SKM-1 (cell line): ENCODE measurements at regions not wholly inside any gene's neighbourhood (a gene's known extent, or its start where the extent isn't known, plus 50 kb on each side); places are given as distances from the start of the nearest gene placed in this dataset.

Experiments used
- DNase-seq: peaks from one replicate; lab custom pipeline; 2025; ENCODE audit not compliant: unreplicated experiment; lab: John Stamatoyannopoulos, UW

DNA sequence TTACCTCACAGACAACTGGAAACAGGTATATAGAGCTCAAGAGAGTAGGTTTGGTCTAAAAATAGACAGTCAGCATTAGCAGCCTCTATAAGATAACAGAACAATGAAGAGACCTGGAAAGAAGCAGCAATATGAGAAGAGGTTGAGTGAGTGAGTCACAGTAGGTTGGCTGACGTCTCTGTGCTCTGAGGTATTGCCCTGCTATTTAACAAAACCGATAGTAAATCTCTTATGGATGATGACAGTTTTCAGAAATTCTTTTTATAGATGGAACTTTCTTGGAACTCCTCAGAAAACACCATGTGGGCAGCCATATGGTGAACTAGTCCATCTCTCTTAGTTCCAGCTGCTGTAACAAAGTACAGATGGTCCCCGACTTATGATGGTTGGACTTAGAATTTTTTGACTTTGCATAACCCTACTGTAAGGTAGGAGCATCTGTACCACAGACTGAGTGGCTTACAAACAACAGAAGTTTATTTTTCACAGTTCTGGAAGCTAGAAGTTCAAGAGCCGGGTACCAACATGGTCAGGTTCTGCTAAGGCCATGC, 123.5 kb downstream of the MBD2 start:
- DNase-seq, result no peak

DNA sequence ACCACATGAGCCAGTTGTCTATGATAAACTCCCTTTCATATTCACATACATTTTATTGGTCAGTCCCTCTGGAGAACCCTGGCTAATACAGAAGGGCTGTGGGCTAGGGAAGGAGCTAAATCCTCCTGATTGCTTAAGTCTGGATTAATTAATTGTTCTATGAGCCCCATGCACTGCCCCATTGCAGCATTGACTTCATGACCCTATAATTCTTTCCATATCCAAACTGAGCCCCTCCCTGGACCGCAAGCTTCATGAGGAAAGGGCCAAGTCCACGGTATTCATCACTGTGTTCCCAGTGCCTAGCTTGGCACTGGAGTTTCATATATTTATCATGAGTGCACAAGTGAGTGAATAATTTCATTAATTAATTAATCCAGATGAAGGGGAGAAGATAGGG, 124.0 kb downstream of the MBD2 start:
- DNase-seq, result no peak

DNA sequence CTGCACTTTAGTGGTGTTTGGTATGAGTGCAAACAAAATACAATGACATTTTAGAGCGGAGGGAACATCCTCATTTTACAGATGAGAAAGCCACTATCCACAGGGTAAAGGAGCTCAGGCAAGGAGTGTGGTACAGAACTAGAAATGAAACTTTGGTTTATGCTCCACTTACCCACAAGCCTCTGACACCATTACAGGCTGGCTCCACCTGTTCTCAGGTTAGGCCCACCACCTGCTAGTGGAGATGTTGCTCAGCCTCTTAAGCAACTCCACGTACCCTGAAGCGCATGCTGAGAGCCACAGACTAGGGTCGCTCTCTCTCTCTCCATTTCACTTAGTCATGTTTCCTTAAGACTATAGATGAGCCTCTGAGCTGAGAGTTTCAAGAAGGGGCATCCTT, 130.0 kb downstream of the MBD2 start:
- no peak for DNase-seq

DNA sequence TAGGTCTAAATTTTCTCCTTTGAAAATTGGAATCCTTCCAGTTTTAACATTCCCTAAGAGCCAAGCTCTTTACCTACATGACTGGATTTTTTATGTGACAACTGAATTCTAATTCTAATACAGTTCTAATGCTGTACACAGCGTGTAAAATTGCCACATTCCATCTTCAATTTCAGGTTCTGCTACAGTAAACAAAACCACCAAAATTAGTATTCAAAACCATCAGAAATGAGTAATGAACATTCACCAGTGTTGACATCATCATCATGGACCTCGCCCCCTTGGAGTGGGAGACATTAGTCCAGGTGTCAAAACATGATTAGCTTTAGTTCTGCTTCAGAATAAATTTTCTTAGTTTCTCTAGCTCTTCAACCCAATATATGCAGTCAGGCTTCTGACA, 133.6 kb downstream of the MBD2 start:
- no peak for DNase-seq

DNA sequence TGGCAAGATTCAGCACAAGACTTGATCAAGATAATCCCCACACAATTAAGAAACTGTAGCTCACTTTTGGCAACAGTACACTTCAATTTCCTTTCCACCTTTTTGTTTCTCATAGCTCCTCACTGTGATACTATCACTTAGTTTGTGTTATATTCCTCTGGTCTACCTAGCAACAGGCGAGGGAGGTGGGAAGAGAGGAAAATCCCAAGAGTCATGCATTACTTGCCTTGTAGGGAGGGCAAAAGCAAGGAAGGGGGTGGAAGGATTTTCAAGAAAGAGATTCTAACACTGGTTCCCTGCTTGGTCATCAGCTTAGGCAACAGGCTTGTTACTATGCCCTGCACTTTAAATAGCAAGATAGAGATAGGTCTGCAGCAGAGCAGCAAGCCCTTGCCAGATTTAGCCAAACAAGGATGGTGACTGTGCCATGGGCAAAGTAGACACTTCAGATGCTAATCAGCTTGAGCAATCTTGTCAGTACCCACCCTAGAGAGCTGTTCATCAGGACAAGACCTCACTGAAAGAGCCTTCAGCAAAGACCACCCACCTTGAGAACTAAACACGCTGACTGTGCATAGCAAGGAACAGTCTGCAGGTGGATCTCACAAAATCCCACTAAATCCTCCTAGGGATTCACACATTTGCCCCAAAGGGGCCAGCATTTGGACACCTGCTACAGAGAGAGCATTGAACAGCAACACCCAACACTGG, 134.6 kb downstream of the MBD2 start:
- DNase-seq, result no peak

DNA sequence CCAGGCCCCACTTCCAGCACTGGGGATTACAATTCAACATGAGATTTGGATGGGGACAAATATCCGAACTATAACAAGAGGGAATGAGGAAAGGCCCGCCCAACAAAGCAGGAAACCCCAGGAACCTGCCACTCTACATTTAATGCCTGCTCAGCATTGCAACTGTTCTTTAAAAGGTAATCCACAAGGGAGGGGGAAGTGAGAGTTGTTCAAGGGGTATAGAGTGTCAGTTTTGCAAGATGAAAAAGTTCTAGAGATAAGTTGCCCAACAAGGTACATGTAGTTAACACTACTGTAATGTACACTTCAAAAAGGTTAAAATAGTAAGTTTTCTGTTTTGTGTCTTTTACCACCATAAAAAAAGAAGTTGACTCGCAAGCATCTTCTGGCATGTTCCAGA, 137.6 kb downstream of the MBD2 start:
- no peak for DNase-seq

DNA sequence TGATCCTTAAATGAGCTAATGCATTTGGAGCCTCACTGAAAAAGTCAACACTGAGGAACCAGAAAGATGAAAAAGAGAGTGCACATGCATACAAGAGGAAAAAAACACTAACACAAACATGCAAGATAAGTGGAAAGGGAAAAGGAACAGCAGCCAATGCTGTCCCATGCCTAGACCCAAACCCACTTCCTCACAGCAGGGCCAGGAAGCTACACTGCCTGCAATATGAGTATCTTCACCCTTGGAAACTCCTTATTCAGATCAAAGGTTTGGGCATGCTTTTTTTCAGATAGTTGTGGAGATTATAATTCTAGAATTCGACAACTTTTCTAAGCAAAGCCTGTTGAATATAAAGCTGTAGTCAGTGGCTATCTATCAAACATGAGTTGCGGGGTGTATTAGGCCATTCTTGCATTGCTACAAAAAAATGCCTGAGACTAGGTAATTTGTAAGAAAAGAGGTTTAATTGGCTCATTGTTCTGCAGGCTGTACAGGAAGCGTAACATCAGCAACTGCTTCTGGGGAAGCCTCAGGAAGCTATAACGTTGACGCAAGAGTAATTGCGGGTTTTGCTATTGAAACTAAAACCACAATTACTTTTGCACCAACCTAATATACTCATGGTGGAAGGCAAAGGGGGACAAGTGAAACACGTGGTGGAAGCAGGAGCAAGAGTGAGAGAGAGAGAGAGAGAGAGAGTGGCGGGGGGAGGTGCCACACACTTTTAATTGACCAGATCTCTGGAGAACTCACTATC, 138.2 kb downstream of the MBD2 start:
- DNase-seq, result no peak

DNA sequence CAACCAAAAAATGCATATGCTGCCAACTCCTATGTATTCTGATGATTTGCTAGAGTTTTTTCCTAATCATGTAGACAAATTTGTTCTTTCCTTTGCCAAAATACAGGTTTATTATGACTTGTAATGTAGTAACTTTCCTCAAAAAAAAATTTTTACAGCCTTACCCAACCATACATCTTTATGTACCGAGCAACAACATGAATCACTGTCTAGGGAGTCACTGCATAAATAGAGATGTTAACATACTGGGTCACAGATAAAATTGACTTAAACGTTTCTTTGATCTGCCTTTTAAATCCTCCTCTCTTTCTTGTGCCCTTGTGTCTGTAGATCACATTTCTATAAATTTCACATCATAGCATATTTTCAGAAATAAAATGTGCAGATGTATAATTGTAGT, 143.6 kb downstream of the MBD2 start:
- DNase-seq, result no peak

DNA sequence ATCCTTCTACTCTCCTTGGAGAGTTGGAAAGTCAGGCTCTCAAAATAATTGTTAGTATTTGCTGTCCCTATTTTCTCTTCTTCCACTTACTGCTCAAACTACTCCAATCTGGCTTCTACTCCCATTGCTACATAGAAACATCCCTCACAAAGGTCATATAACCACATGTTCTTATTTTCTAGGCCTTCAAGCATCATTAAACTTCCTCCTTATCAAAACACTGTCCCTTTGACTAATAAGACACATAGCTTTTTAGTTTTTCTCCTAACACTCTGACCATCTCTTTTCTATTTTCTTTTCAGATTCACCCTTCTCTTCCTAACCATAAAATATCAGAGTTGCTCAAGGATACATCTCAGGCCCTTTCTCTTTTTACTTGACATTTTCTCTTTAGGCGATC, 148.3 kb downstream of the MBD2 start:
- no peak for DNase-seq

DNA sequence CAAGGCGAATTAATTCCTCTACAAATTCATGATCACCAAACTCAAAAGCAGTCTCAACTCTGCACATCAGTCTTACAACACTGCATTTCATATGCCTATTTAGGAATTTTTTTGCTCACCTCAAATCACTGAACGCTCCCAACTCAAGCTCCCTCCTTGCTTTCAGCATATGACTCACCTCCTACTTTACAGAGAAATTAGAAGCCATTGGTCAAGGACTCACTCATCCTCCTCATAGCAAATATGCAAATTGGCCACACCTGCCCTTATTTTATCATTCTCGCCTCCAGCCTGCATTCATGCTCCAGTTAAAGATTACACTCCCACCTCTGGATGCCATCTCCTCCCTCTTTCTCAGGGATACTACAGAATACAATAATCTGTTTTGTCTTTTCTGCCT, 148.8 kb downstream of the MBD2 start:
- DNase-seq, result no peak

DNA sequence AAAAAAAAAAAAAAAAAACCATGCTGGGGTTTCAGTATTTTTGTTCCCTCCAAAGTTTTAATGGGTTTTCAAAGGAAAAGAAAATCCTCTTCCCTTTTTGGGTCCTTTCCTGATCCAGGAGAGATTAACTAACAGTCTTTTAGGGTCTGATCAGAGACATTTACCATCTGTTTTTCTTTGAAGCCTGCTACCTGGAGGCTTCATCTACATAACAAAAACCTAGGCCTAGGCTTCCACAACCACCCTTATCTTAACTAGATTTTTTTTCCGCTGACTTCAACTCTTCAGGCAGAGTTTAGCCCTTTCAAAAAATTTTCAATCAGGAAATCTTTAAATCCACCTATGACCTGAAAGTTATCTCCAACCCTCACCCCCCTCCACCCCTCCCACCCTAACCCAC, 154.7 kb downstream of the MBD2 start:
- no peak for DNase-seq

DNA sequence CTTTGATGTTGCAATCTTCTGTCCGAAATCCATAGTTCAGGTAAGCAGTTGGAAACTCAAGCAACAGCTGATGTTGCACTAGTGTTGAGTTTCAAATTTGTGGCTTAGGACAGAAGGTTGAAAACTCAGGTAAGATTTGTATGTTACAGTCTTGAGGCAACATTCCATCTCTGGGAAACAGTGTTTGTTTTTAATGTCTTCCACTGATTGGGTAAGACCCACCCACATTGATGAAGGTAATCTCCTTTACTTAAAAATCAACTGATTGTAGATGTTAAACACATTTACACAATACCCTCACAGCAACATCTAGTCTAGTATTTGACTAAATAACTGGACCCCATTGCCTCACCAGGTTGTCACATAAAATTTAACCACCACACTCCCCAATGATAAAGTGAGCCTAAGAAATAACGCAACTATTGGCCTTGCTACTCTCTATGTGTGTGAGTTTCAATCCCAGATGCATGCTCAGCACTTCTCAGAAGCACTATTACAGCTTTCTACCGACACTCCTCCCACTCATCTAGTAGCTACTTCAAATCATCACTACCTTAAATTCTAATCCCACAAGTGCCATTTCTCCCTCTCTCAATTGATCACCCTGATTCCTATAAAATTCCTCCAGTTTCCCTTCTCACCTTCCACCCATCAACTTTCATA, 164.0 kb downstream of the MBD2 start:
- DNase-seq, result no peak

DNA sequence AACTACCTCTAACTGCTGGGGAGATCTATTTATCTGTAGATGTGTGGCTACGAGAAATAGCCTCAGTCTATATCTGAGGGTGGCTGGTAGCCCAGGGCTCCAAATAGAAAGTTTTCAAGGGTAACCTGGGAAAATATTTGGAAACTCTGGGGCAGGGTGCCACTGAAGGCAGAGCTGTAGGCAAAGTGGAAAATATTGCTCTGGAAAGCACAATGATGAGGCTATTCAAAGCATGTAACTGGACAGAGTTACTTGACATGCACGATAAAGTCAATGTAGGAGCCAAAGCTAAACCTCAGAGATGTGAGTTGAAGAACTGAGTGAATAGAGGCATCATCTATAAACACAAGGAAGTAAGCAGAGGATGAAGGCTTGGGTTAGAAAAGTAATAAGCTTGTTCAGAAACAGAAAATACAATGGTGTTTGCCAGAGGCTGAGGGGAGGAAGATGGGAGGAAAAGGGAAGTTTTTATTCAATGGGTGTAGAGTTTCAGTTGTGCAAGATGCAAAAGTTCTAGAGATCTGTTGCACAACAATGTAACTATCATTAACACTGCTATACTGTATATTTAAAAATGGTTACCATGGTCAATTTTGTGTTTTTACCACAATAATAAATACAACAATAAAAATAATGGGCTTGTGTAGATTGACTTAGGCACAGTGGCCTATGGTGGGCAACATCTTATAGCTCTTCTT, 171.6 kb downstream of the MBD2 start:
- peak; percentile 26 for DNase-seq

DNA sequence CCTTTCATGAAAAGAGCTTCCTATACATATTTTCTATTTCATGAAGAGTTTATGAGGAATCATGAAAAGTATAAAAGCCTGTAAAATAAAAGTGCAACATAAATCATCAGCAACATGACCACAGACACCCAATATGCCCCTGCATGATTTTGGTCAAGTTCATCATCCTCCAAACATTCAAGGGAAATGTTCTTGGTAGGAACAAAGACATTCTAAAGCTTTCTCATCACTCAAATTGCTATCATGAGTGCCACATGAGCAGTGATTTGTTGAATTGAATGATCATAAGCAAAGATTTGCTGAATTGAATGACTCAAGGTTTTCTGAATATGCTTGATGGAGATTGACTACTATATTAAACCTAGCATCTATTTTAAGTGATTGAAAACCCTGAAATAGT, 172.2 kb downstream of the MBD2 start:
- DNase-seq, result no peak

DNA sequence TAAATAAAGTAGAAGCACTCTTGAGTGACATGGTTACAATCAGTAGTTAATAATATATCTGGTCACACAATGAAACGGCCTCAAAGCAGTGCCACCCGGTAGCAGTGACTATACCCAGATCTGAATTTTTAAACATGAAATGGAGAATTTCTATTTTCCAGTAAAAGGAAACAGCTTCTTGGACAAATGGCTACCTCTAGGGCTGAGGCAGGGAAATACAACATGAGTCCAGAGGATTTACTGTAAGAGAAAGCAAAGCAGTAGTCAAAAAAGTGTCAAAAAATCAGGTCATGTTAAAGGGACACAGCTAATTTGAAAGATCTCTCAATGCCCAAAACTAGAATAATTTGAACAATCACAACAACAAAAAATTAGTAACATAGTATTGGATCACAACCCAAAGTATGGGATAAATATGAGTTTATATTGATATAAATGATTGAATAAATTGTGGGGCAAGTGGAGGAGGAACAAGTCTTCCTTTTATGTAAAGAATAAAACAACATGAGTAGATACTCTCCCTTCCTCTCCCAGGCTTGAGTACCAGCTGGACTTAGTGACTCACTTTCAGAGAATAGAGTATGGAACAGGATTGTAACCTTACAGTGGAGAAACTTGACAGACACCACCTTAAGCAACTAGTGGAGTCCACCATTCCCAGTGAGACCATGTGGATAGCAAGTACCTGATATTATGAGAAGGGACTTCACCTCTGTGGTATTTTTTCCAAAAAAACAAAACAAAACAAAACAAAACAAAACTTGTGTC, 180.8 kb downstream of the MBD2 start:
- no peak for DNase-seq

DNA sequence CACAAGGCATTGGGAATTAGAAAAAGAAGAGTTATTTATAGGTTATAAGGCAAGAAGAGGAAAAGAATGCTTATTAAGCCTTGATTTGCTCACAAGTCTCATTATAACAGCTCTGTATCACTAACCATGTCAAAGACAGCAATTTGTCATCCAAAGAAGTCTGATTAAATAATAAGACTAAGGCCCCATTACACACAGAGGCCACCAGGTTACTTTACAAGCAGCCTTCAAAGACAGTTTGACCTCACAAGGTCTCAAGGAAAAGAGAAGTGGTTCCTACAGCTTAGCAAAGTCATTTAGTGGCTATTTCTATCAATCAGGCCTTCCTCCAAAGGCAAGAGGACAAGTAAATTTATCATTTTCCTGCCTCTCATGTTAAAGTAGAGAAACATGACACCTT, 188.5 kb downstream of the MBD2 start:
- DNase-seq, result no peak

DNA sequence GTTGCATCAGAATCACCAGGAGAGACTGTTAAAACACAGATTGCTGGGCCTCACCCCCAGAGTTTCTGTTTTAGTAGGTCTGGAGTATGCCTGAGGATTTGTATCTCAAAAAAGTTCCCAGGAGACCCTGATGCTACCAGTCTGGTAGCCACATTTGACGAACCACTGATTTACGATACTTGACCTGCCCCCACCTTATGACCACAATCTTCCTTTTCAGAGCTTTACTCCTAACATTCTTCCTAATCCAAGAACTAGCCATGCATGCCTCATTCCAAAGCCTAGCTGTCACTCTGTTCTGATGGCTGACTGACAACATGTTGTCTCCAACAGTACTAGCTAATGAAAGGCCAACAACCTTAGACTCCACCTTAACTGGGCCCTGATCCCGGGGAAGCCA, 191.4 kb downstream of the MBD2 start:
- DNase-seq, result no peak

DNA sequence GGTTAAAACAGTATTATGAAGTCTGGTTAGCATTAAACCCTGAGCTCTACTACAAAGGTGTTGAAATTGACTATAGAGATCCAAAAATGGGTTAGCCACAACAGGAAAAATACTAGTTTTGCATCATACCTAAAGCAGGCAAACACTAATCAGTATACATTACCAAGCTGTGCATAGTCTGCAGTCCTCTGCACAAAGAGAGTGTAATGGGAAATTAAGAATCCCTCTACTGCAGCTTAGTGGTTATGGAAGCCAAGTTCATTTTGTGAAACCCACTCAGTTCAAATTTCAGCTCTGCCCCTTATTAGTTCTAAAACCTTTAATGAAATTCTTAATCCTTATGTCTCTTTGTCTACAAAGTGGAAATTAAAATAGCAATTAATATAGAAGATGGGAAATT, 192.1 kb downstream of the MBD2 start:
- no peak for DNase-seq

DNA sequence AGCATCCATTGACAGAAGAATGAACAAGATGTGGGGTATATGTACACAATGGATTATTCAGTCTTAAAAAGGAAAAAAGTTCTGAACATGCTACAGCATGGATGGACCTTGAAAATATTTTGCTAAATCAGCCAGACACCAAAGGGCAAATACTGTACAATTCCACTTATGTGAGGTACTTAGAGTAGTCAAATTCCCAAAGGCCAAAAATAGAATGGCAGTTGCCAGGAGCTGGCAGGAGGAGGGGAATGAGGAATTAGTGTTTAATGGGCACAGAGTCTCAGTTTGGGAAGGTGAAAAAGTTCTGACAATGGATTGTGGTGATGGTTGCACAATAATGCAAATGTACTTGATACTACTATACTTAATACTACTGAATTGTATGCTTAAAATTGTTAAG, 193.2 kb downstream of the MBD2 start:
- DNase-seq, result no peak

DNA sequence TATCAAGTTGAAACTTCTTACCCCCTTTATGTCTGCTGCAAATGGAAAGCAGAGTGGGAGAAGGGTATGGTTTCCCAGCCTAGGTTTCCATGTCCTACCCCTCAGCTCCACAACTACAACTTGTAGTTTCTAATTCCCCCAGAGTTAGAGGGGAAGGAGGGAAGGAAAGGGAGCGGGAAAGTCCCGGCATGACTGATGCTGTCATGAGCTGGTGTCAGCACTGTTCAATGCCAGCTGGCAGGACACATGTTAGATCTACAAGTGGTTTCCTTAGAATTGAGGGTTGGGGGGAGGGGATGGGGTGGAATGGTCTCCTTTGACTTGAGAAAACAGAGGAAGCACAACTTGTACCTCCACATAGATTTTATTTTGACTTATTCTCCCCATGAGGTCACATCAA, 194.0 kb downstream of the MBD2 start:
- no peak for DNase-seq

DNA sequence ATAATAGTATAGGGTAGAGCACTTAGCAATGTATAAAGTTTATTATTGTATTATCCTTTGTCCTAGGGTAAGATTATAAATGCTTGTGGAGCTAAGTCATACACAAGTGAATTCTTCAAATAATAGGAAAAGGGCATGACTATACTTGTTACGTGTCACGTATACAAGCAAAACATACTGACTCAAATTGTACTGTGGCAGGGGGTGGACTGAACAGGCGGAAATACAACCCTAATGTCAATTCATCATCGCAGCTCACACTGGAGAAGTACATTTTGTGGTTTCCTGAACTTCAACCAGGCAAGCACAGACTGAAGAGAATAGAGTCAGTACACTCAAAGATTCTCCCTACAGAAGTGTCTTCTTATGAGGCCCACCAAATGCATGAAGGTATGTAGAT, 201.0 kb downstream of the MBD2 start:
- DNase-seq, result no peak
